NCI-H2227 (cell line): ENCODE measurements at regions not wholly inside any gene's neighbourhood (a gene's known extent, or its start where the extent isn't known, plus 50 kb on each side); places are given as distances from the start of the nearest gene placed in this dataset.

ENCODE experiments used
- DNase-seq: peaks from one replicate; lab custom pipeline; 2025; ENCODE audit not compliant: unreplicated experiment; lab: John Stamatoyannopoulos, UW

- DNase-seq = no peak
Measured at GRCh38 chr2:180481998-180482397, 474.9 kb upstream of the CWC22 start.

- DNase-seq = no peak
Measured at GRCh38 chr2:180478883-180479282, 471.8 kb upstream of the CWC22 start.

- DNase-seq = peak; percentile 44
Measured at GRCh38 chr2:180474716-180475115, 467.6 kb upstream of the CWC22 start.

- DNase-seq = no peak
Measured at GRCh38 chr2:180473456-180473855, 466.4 kb upstream of the CWC22 start.

- no peak for DNase-seq
Measured at GRCh38 chr2:180472133-180472532, 465.0 kb upstream of the CWC22 start.

- DNase-seq = no peak
Measured at GRCh38 chr2:180463608-180464007, 456.5 kb upstream of the CWC22 start.

- no peak for DNase-seq
Measured at GRCh38 chr2:180461761-180462160, 454.7 kb upstream of the CWC22 start.

GRCh38 chr2:180456801-180457200, 449.7 kb upstream of the CWC22 start:
- no peak for DNase-seq

GRCh38 chr2:180450841-180451240, 443.7 kb upstream of the CWC22 start:
- DNase-seq = no peak

GRCh38 chr2:180449171-180449915, 442.2 kb upstream of the CWC22 start:
- no peak for DNase-seq

GRCh38 chr2:180446492-180446891, 439.4 kb upstream of the CWC22 start:
- DNase-seq = no peak

GRCh38 chr2:180443888-180444287, 436.8 kb upstream of the CWC22 start:
- DNase-seq = no peak

GRCh38 chr2:180442860-180443644, 436.0 kb upstream of the CWC22 start:
- no peak for DNase-seq

GRCh38 chr2:180419212-180419611, 412.1 kb upstream of the CWC22 start:
- DNase-seq = no peak

- DNase-seq = peak; percentile 70
Measured at GRCh38 chr2:180416627-180417026, 409.5 kb upstream of the CWC22 start.

GRCh38 chr2:180413336-180413735, 406.2 kb upstream of the CWC22 start:
- no peak for DNase-seq

- DNase-seq = no peak
Measured at GRCh38 chr2:180412219-180412618, 405.1 kb upstream of the CWC22 start.

GRCh38 chr2:180411661-180412060, 404.6 kb upstream of the CWC22 start:
- DNase-seq = no peak

GRCh38 chr2:180406687-180407086, 399.6 kb upstream of the CWC22 start:
- no peak for DNase-seq

- no peak for DNase-seq
Measured at GRCh38 chr2:180405520-180405919, 398.4 kb upstream of the CWC22 start.

- no peak for DNase-seq
Measured at GRCh38 chr2:180394305-180394704, 387.2 kb upstream of the CWC22 start.

- no peak for DNase-seq
Measured at GRCh38 chr2:180385601-180386201, 378.6 kb upstream of the CWC22 start.
